H1 (cell line): ENCODE measurements at regions not wholly inside any gene's neighbourhood (a gene's known extent, or its start where the extent isn't known, plus 50 kb on each side); places are given as distances from the start of the nearest gene placed in this dataset.

ENCODE experiments used
- BACH1 ChIP-seq: IDR thresholded peaks from 2 replicates; pipeline ENCODE4 v1.6.1; 2012; ENCODE audit warnings: low read length, improper control_type of control experiment
- CEBPB ChIP-seq: IDR thresholded peaks from 2 replicates; pipeline ENCODE4 v1.6.1; 2012; ENCODE audit warnings: low read depth, low read length
- CHD7 ChIP-seq: fragments of 300-600 bp; sonication (generic); IDR thresholded peaks from 2 replicates; pipeline ENCODE4 v1.7.1; 2012; ENCODE audit warnings: low read length, moderate library complexity, mild to moderate bottlenecking, inconsistent platforms; ENCODE audit not compliant: insufficient replicate concordance
- FOSL1 ChIP-seq: IDR thresholded peaks from 2 replicates; pipeline ENCODE4 v1.6.1; 2011; ENCODE audit warnings: mild to moderate bottlenecking, low read depth, low read length, moderate library complexity; ENCODE audit not compliant: insufficient read depth
- HDAC6 ChIP-seq: IDR thresholded peaks from one replicate; pipeline ENCODE4 v1.7.1; 2012; ENCODE audit warnings: low read depth, mild to moderate bottlenecking, inconsistent platforms, low read length, moderate library complexity
- POLR2A ChIP-seq, 2 experiments: IDR thresholded peaks; 1 replicate in 1 of 2; 2 replicates in 1 of 2; pipeline ENCODE4 v1.6.1; 2011; ENCODE audit warnings: low read depth in 2 of 2, low read length in 2 of 2, mild to moderate bottlenecking in 2 of 2; ENCODE audit errors: control extremely low read depth in 1 of 2
- POU5F1 ChIP-seq: IDR thresholded peaks from 2 replicates; pipeline ENCODE4 v1.6.1; 2011; ENCODE audit warnings: low read depth, mild to moderate bottlenecking, low read length, moderate library complexity
- RNF2 ChIP-seq: fragments of 200-900, 300-1000 bp; sonication (generic); IDR thresholded peaks from 2 replicates; pipeline ENCODE4 v1.7.1; 2016; ENCODE audit warnings: borderline replicate concordance, low read depth, mild to moderate bottlenecking, antibody characterized with exemption, low read length; ENCODE audit not compliant: poor library complexity, severe bottlenecking; ENCODE audit errors: missing control alignments
- SP4 ChIP-seq: IDR thresholded peaks from 2 replicates; pipeline ENCODE4 v1.6.1; 2012; ENCODE audit warnings: low read length, inconsistent platforms
- TAF1 ChIP-seq: IDR thresholded peaks from 2 replicates; pipeline ENCODE4 v1.6.1; 2011; ENCODE audit warnings: mild to moderate bottlenecking, low read depth, low read length
- TF ChIP-seq, protein P1 (sequence below): IDR thresholded peaks from 2 replicates; pipeline ENCODE4 v1.6.1; 2012; ENCODE audit warnings: inconsistent platforms

DNA sequence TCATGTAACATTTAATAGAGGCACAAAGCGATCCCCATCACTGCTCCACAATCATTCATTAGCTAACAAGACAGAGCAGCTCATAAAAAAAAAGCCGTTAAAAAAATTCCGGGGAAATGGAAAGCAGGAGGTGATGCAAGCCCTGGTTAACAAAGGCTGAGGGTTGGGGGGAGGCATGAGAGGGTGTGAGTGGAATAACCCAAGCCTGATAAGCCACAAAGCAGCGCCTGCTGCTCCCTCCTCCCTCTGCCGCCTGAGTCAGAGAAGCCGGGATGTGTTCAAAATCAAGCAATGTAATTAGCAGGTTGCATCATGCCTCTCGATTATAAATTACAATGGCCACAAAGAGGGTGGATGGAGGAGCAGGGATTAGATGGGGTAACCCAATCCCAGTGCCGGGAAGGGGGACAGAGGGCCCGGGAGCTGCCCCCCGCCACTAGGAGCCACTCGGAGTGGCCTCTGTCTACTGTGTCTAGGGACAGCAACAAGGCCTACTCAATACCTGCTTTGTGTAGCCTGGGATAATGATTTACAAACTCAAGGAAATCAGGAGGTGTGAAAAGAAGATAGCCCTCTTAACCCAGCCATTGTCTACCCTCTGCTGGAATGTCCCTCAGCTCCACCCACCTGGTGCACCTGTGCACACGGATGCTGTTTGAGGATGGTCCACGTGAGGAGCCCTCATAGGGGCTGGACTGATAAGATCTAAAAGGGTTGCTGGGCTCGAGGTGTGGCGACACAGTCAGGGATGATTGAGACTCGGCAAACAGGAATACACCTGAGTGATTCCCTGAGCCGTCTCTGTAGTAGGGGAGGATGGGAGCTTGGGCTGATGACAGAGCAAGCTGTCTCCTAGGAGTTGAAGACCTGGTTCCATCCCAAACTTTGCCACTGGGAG, 156.9 kb downstream of the VEGFA start (continued):
- TF ChIP-seq CHD7, result no peak
- TF ChIP-seq, protein P1, sequence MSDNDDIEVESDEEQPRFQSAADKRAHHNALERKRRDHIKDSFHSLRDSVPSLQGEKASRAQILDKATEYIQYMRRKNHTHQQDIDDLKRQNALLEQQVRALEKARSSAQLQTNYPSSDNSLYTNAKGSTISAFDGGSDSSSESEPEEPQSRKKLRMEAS, result peak; percentile 64; the same call in 1 of the 2 replicates
- peak; percentile 95 for TF ChIP-seq CEBPB
- no peak for TF ChIP-seq FOSL1
- no peak; a peak in 1 of 3 replicates for TF ChIP-seq POLR2A (IDR thresholded peaks at IDR 0.05; ENCODE audit: control extremely low read depth in 1 of 2, low read depth in 2 of 2, low read length in 2 of 2)
- TF ChIP-seq BACH1, result no peak
- TF ChIP-seq RNF2, result no peak
- no peak for TF ChIP-seq POU5F1
- TF ChIP-seq SP4, result no peak
- TF ChIP-seq HDAC6, result no peak
- no peak for TF ChIP-seq TAF1
